Body of pancreas (tissue), 4 donors: ENCODE measurements at regions not wholly inside any gene's neighbourhood (a gene's known extent, or its start where the extent isn't known, plus 50 kb on each side); places are given as distances from the start of the nearest gene placed in this dataset.

Experiments
- ATAC-seq: fragments of 150-250 bp; one replicate; pipeline ENCODE4 v1.9.1; 2016
- DNase-seq, 4 donors: peaks; one replicate each; pipeline ENCODE4 v3.0.0-alpha.2; 2019
- H3K27ac ChIP-seq, 4 donors: fragments of 200-600 bp; sonication (generic); 1 replicate in 3 of 4; 2 replicates in 1 of 4; pipeline versions ENCODE4 v1.5.1 to v1.6.1; 2016 to 2019; ENCODE audit warnings: mild to moderate bottlenecking in 1 of 4, mixed read lengths in 1 of 4, moderate library complexity in 1 of 4
- H3K27me3 ChIP-seq, 2 donors: fragments of 200-600 bp; sonication (generic); one replicate each; pipeline ENCODE4 v1.6.0; 2016; ENCODE audit warnings: mild to moderate bottlenecking in 1 of 2
- H3K36me3 ChIP-seq, 2 donors: fragments of 200-600 bp; sonication (generic); replicated peaks in 1 of 2; 2 replicates each; pipeline ENCODE4 v1.5.1; 2016; ENCODE audit warnings: low read depth in 2 of 2; ENCODE audit not compliant: insufficient read depth in 1 of 2
- H3K4me1 ChIP-seq: fragments of 200-600 bp; sonication (generic); one replicate; pipeline ENCODE4 v1.6.0; 2016
- H3K4me3 ChIP-seq, 2 donors: fragments of 200-600 bp; sonication (generic); 1 replicate in 1 of 2; 2 replicates in 1 of 2; pipeline ENCODE4 v1.5.1; 2016 to 2019
- H3K9me3 ChIP-seq, 3 donors: fragments of 200-600 bp; sonication (generic); 1 replicate in 2 of 3; 2 replicates in 1 of 3; pipeline ENCODE4 v1.5.1; 2016
- POLR2A ChIP-seq, 3 donors: fragments of 450-650 bp; IDR thresholded peaks; one replicate each; pipeline ENCODE4 v1.6.1; 2016; ENCODE audit warnings: antibody characterized with exemption in 3 of 3, mild to moderate bottlenecking in 2 of 3
- WGBS, 2 donors: methylation state at CpG; one replicate each; pipeline ENCODE4 v1.1.5; 2017; 5-methylcytosine and 5-hydroxymethylcytosine counted together
- intact Hi-C: fragments of 100-400 bp; cut with DNase I; formaldehyde crosslinking; loops from one replicate; pipeline ENCODE4 v1.15.1; 2023
- TF ChIP-seq, protein P1 (sequence below), 7 experiments: fragments of 450-650 bp in 4 of 7; fragments of 200-600 bp in 3 of 7; sonication (generic) in 3 of 7; IDR thresholded peaks; one replicate each; pipeline ENCODE4 v1.5.1; 2016 to 2019; ENCODE audit warnings: antibody characterized with exemption in 7 of 7

GRCh38 chr9:118609355-118610044 lies 759.7 kb downstream of the BRINP1 start:
- 60 to 68% methylated on average over 3 of the region's 3 CpGs for WGBS, 2 donors
- no peak overlapping the region for H3K27ac ChIP-seq

DNA sequence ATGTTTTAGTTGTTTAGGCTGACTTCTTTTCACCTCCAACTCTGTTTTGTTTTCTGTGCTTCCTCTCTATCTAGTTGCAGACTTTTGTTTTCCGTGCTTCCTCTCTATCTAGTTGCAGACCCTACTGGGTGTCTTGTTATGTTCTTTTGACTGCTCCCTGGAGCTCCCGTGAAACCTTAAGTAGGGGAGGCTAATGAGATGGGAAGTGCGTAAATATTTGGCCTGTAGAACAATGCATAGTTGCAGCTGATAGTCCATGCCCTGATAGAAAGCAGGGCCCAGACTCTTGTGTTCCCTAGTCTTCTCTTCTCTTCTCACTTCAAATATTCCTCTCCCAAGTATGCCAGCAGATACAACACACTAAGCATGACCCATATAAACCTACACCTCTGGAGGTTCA lies 757.0 kb downstream of the BRINP1 start:
- H3K36me3 ChIP-seq = no peaks in the 10 kb centered on the region
- H3K4me1 ChIP-seq = no peaks in the 10 kb centered on the region
- WGBS, 2 donors = 30 to 35% methylated on average over 3 of the region's 3 CpGs
- intact Hi-C loops = no loop called here
- no peaks in the 10 kb centered on the region for H3K27me3 ChIP-seq
- no peaks in the 10 kb centered on the region for H3K9me3 ChIP-seq
- DNase-seq = no peak
- ATAC-seq = no peak
- no peak overlapping the region for H3K4me3 ChIP-seq
- H3K27ac ChIP-seq = no peak overlapping the region
- TF ChIP-seq POLR2A (IDR thresholded peaks at IDR 0.05) = no peak
- TF ChIP-seq, protein P1, sequence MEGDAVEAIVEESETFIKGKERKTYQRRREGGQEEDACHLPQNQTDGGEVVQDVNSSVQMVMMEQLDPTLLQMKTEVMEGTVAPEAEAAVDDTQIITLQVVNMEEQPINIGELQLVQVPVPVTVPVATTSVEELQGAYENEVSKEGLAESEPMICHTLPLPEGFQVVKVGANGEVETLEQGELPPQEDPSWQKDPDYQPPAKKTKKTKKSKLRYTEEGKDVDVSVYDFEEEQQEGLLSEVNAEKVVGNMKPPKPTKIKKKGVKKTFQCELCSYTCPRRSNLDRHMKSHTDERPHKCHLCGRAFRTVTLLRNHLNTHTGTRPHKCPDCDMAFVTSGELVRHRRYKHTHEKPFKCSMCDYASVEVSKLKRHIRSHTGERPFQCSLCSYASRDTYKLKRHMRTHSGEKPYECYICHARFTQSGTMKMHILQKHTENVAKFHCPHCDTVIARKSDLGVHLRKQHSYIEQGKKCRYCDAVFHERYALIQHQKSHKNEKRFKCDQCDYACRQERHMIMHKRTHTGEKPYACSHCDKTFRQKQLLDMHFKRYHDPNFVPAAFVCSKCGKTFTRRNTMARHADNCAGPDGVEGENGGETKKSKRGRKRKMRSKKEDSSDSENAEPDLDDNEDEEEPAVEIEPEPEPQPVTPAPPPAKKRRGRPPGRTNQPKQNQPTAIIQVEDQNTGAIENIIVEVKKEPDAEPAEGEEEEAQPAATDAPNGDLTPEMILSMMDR (IDR thresholded peaks at IDR 0.05) = no peak

More at GRCh38 chr9:118609355-118610044, 759.7 kb downstream of the BRINP1 start:
- DNase-seq (no peak), ATAC-seq (no peak)
- no peaks in the 10 kb centered on the region for H3K36me3 ChIP-seq
- intact Hi-C loops = no loop called here
- H3K4me1 ChIP-seq = no peaks in the 10 kb centered on the region
- H3K9me3 ChIP-seq = no peaks in the 10 kb centered on the region
- H3K4me3 ChIP-seq = no peak overlapping the region
- no peaks in the 10 kb centered on the region for H3K27me3 ChIP-seq
- TF ChIP-seq, protein P1 (IDR thresholded peaks at IDR 0.05) = no peak
- TF ChIP-seq POLR2A (IDR thresholded peaks at IDR 0.05) = no peak

DNA sequence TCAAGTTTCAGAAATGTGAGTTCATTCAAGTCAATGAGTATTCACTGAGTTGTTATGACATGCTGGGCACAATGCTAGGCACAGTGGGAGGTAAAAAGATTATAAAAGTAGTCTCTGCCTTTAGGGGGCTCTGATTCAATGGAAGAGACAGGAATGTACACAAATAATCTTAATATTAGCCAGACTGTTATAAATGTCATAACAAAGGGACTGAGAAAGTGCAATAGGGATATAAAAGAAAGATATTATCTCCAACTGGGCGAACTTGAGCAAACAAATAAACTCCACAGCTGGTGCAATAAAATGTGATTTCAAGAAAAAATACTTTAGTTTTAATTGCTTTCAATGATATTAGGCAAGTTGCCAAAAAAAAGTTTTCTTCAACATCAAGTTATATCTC lies 755.2 kb downstream of the BRINP1 start:
- TF ChIP-seq, protein P1 (IDR thresholded peaks at IDR 0.05) = no peak
- TF ChIP-seq POLR2A (IDR thresholded peaks at IDR 0.05) = no peak
- intact Hi-C loops = no loop called here
- no peak for DNase-seq
- WGBS, 2 donors = 24 to 52% methylated on average over 1 of the region's 1 CpG
- Histone ChIP-seq H3K36me3 (no peaks in the 10 kb centered on the region), H3K9me3 (no peaks in the 10 kb centered on the region), H3K27me3 (no peaks in the 10 kb centered on the region), H3K27ac (no peak overlapping the region), H3K4me3 (no peak overlapping the region), H3K4me1 (no peaks in the 10 kb centered on the region)
- no peak for ATAC-seq

- intact Hi-C loops = no loop called here
- no peaks in the 10 kb centered on the region for H3K27me3 ChIP-seq
- no peak overlapping the region for H3K4me3 ChIP-seq
- ATAC-seq = no peak
- WGBS, 2 donors = 51 to 63% methylated on average over 1 of the region's 1 CpG
- no peaks in the 10 kb centered on the region for H3K9me3 ChIP-seq
- no peak overlapping the region for H3K27ac ChIP-seq
- no peak for DNase-seq
- H3K36me3 ChIP-seq = no peaks in the 10 kb centered on the region
- TF ChIP-seq, protein P1 (IDR thresholded peaks at IDR 0.05) = no peak
- no peak for TF ChIP-seq POLR2A (IDR thresholded peaks at IDR 0.05)
- no peaks in the 10 kb centered on the region for H3K4me1 ChIP-seq
Measured at GRCh38 chr9:118618084-118618483, 751.2 kb downstream of the BRINP1 start.

GRCh38 chr9:118618849-118619248 lies 750.4 kb downstream of the BRINP1 start:
- H3K27ac ChIP-seq = no peak overlapping the region
- no peaks in the 10 kb centered on the region for H3K27me3 ChIP-seq
- intact Hi-C loops = no loop called here
- ATAC-seq (no peak), DNase-seq (no peak)
- no peaks in the 10 kb centered on the region for H3K36me3 ChIP-seq
- H3K4me1 ChIP-seq = no peaks in the 10 kb centered on the region
- H3K9me3 ChIP-seq = no peaks in the 10 kb centered on the region
- TF ChIP-seq, protein P1 (IDR thresholded peaks at IDR 0.05) = no peak
- no peak for TF ChIP-seq POLR2A (IDR thresholded peaks at IDR 0.05)
- no peak overlapping the region for H3K4me3 ChIP-seq
- WGBS, 2 donors = 25 to 36% methylated on average over 2 of the region's 2 CpGs
